ENCODE measurements at regions not wholly inside any gene's neighbourhood (a gene's known extent, or its start where the extent isn't known, plus 50 kb on each side); places are given as distances from the start of the nearest gene placed in this dataset.

- no peak for DNase-seq
Observed at GRCh38 chr22:49155770-49156580, 671.7 kb downstream of the BRD1 start.

DNA sequence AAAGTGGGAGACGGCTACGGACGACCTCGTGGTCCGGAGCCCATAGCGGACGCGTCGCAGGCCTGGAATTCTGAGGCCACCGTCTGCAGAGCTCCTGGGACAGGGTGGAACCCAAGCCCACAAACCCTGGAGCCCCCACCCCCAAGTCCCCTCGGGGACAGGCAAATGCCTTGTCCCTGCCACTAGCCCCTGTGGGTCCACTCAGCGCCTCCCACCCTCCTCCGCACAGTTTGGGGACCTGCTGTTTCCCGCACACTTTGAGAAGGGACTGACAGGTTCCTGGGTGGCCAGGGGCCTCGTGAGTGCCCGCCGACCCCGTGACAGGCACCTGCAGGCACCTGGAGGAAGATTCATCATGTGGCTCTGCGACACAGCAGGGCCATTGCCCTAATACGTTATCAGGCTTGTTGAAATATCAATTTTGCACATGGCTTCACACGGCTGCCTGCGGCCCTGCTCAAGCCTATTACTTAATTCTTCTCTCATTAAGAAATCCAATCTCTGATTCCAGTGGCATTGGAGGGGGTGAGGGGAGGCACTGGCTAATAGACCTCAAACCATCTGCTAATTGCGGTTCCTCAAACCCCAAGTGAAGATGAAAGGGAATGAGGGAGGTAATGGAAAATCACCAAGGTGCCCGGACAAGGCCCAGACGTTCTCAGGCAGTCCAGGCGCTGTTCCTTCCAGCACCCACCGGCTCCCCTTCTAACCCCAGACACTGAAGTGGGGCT, 672.5 kb downstream of the BRD1 start:
- DNase-seq = no peak

- DNase-seq = no peak
Observed at GRCh38 chr22:49154433-49154832, 673.2 kb downstream of the BRD1 start.

DNA sequence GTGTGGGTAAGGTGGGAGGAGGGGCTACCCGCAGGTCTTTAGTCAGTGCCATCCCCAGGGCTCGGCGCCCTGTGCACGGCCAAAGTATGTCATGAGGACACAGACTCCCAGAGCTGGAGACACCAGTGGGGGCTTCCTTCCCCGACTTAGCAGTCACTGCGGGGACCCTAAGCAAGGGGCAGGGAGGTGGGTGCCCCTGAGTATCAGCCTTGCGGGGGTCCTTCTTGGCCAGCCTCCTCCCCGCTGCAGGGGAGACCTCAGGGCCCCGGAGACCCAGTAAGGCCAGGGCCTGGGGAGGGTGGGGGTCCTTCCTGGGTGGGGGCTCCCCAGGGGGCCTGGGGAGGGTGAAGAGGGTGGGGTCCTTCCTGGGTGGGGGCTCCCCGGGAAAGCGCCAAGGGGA, 673.8 kb downstream of the BRD1 start:
- DNase-seq = no peak

DNA sequence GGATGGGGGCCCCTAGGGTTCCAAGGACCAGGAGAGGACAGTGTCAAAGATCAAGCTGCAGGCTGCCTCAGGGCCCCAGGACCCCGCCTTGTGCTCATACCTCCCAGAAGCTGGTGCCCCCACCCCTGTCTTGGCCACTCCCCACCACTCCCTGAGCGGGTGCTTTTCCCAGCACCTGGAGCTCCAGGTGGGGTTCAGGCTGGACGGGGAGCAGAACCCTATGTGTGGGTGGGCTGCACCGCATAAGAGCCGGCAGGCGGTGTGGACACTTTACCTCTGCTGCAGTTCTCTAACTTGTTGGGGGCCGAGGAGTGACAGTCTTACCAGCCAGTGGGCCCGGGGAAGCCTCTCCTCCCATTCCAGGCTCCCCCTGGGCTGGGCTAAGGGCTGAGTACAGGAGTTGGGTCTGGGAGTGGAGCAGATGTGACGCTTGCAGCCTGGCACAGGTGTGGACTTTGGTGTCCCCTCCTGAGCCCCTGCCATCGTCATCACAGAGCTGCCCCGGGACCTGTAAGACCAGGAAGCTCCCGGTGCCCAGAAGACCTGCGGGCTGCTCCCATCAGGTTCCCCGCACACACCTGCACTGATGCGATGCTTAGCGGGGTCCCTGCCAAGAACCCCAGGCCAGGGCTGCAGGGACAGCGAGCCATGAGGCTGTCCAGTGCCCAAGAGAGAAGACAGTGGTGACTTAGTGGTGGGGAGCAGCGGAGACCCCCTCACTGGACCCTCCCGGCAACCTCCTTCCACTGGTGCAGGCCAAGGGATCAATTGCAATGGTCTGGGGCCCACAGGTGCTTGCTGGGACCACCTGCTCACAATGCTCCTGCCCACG, 674.5 kb downstream of the BRD1 start:
- DNase-seq = no peak

GRCh38 chr22:49152127-49152938, 675.3 kb downstream of the BRD1 start:
- DNase-seq = no peak

- DNase-seq = no peak
Observed at GRCh38 chr22:49151256-49152126, 676.2 kb downstream of the BRD1 start.

GRCh38 chr22:49150801-49151221, 676.9 kb downstream of the BRD1 start:
- DNase-seq = no peak

GRCh38 chr22:49149721-49150608, 677.7 kb downstream of the BRD1 start:
- DNase-seq = no peak

DNA sequence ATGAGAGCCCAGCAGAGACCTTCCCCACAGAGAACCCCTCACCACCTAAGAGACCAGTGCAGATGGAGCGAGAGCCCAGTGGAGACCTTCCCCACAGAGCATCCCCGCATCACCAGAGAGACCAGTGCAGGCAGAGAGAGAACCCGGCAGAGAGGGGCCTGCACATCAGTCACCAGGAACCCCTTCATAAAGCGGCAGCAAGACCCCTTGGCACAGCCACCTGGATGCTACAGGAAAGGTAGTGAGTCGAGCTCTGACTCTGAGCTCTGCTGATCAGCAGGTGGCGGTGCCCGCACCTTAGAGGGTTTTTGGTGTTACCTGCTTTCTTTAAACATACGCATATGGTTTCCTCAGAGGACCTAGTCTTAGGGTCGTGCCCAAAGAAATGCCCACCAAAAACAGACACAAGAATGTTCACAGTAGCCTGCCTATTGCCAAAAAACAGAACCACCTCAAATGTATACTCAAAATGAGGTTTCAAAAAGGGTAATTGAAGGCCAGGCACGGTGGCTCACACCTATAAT, 678.7 kb downstream of the BRD1 start:
- no peak for DNase-seq

DNA sequence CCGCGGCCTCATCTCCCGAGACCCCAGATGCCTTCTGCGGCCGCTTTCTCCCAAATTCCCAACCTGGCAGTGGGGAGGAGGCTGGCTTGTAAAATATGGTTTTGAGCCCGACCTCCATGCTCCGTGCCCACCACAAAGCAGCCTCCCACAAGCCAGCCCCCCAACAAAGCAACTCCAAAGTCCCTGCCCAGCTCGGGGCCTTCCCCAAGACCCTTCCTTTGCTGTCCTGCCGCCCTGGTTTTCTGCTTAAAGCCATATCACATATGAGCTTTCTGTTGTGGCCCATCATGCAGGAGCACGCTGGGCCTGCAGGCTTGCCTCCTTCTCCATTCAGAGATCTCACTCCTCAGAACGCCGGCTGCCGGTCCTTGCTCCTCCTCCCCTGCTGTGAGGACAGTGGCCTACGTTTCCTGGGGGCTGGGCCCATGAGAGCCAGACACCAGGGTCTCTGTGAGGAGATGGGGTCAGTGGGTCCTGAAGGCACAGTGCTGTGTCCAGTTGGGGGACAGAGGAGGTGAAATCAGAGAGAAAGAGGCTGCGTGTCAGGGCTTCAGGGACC, 680.0 kb downstream of the BRD1 start:
- DNase-seq = no peak

GRCh38 chr22:49147171-49147570, 680.5 kb downstream of the BRD1 start:
- no peak for DNase-seq

DNA sequence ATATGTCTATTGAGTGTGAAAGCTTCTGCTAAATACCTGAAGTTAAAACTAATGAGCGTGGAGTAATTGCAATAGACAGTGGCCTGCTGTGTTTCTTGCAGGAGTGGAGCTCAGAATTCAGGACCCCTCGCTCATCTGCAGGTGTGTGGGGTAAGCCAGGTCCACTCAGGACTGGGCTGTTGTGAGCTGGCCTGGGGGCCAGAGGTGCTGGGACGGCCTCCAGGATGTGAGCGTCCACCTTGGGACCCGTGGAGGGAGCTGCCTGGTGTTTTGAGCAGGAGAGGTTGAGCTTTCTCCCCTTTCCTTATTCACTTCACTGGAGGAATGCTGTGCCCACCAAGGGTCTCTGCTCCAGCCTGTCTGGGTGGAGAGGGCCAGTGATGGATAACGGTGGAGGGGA, 681.2 kb downstream of the BRD1 start:
- DNase-seq = no peak

DNA sequence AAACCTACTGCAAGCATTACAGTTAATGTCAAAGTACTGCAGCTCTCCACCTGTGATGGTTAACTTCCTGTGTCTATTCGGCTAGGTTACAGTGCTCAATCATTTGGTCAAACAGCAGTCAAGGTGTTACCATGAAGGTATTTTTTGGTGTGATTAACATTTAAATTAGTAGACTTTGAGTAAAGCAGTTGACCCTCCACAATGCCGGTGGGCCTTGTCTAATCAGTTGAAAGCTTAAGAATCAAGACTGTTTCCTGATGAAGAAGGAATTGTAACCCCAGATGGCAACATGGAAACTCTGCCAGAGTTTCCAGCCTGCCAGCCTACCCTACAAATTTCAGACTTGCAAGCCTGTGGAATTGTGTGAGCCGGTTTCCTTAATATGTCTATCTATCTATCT, 683.9 kb downstream of the BRD1 start:
- DNase-seq = no peak

DNA sequence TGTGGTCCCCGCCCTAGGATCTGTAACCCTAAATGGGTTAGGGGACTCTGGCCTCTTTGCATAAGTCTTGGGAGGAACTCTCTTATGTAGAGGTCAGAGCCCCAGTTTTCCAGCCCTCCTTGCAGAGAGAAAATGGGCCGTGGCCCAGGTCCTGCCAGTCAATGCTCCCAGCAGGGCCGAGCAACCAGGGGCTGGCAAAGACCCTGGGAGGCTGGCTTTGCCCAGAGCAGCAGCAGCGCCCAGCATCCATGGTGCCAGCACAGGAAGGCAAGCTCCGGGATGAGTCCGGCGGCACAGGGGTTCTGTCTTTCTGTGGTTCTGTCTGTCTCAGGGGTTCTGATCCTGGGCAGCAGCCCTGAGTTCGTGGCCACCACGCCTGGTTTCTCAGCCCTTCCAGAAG, 684.8 kb downstream of the BRD1 start:
- DNase-seq = no peak

DNA sequence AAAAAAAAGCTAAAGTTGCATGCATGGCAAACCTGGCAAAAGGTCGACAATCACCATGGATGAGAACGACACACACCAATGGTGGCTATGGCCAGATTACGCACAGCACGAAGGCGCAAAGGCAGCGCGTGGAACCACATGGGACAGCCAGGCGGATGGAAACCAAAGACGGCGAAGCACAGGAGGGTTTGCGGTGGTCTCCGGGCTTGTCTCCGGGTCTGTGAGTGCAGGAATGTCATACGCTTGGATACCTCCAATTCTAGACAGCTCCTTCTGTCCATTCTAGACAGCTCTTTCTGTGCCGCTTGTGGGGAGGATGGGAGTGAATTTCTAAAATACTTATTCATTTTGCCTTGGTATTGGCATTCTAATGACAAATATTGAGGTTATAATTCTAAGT, 685.4 kb downstream of the BRD1 start:
- no peak for DNase-seq

DNA sequence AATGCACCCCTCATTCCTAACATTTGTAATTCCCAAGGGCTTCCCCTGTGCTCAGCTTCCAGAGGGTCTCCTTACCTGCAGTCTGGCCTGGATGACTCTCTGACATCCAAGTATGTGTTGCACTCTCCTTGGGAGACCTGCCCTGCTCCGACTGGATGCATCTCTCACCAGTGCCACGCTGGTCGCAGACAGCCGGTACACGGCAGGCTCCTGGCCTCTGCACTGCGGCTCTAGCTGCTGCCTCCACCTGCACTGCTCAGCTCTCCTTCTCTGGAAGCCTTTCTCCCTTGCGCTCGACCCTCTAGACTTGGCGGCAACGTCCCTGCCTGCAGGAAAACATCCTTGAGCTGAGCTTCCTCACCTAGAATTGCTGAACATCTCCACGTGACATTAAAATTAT, 685.9 kb downstream of the BRD1 start:
- DNase-seq = no peak

GRCh38 chr22:49140911-49141665, 686.6 kb downstream of the BRD1 start:
- DNase-seq = no peak

DNA sequence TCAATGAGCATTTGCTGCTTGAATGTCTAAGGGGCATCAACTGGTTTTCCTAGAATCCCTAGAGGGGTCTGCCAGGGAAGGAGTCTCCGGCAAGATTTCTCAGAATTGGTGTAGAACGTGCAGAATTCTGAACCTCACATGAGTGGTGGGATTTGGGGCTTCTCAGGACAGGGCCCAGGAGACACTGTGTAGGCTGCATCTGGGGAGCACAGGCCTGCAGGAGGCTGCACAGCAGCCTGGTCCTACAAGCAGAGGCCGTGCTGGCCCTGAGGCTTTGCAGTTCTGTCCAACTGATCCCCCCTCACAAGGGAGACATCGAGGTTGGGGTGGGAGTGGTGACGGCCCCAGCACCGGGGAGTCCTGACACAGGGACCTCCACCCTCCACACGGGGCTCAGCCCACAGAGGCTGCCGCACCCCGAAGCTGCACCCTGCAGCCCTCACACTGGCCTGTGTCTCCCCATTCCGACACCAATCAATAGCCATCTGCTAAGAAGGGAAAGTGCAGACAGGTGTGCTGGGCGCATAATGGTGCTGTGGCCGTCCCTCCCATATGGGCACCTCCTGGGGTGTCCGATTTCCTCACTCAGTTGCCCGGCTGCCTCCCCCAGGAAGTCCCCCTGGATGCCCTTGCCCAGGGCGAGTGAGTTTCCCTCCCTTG, 688.1 kb downstream of the BRD1 start:
- no peak for DNase-seq

All from stimulated activated CD4-positive, alpha-beta T cell treated with anti-CD3 and anti-CD28 coated beads, Interleukin-4, amount 100 ng/mL, for 24 hours (primary cell).